HL-60 (cell line): ENCODE measurements at regions not wholly inside any gene's neighbourhood (a gene's known extent, or its start where the extent isn't known, plus 50 kb on each side); places are given as distances from the start of the nearest gene placed in this dataset.

ENCODE experiments used
- DNase-seq, 2 experiments: peaks; one replicate each; pipeline ENCODE4 v3.0.0-alpha.2; 2010 to 2020; ENCODE audit warnings: low read depth in 1 of 2, low spot score in 1 of 2
- H3K27ac ChIP-seq: fragments of 250-450 bp; sonication (Bioruptor Pico); replicated peaks from 2 replicates; pipeline ENCODE4 v1.5.1; 2020; ENCODE audit warnings: mild to moderate bottlenecking, moderate library complexity
- H3K27me3 ChIP-seq: fragments of 250-450 bp; sonication (Bioruptor Pico); 2 replicates; pipeline ENCODE4 v1.5.1; 2021; ENCODE audit warnings: mild to moderate bottlenecking, moderate library complexity; ENCODE audit not compliant: insufficient read depth, poor library complexity, severe bottlenecking
- H3K4me3 ChIP-seq: replicated peaks from 2 replicates; pipeline ENCODE4 v1.5.1; 2011; ENCODE audit warnings: mild to moderate bottlenecking, control low read depth, low read length; ENCODE audit not compliant: insufficient read depth
- CTCF ChIP-seq: IDR thresholded peaks from one replicate; pipeline ENCODE4 v1.5.1; 2011; ENCODE audit warnings: low read length, control low read depth, inconsistent platforms; ENCODE audit not compliant: insufficient read depth
- GABPA ChIP-seq: IDR thresholded peaks from 2 replicates; pipeline ENCODE4 v1.6.1; 2012; ENCODE audit warnings: low read depth
- POLR2AphosphoS5 ChIP-seq: IDR thresholded peaks from 2 replicates; pipeline ENCODE4 v1.6.1; 2012; ENCODE audit warnings: low read depth
- REST ChIP-seq: IDR thresholded peaks from 2 replicates; pipeline ENCODE4 v1.6.1; 2012; ENCODE audit warnings: low read depth; ENCODE audit not compliant: insufficient replicate concordance
- SPI1 ChIP-seq: IDR thresholded peaks from 2 replicates; pipeline ENCODE4 v1.6.1; 2012; ENCODE audit warnings: low read depth, mild to moderate bottlenecking, borderline replicate concordance

- Histone ChIP-seq H3K27me3 (no peaks in the 10 kb centered on the region), H3K27ac (no peak overlapping the region), H3K4me3 (no peak overlapping the region)
- DNase-seq, result peak in 1 of 2 experiments; percentile 7
- TF ChIP-seq CTCF (no peak), SPI1 (peak; percentile 88)
Observed at GRCh38 chr1:75668813-75669212, 55.7 kb upstream of the ACADM start.

GRCh38 chr1:75671708-75672107 lies 52.8 kb upstream of the ACADM start:
- no peak overlapping the region for H3K27ac ChIP-seq
- TF ChIP-seq CTCF, result no peak
- no peak for TF ChIP-seq POLR2AphosphoS5
- no peak for TF ChIP-seq REST
- TF ChIP-seq GABPA, result no peak
- no peak for TF ChIP-seq SPI1
- no peak overlapping the region for H3K4me3 ChIP-seq

GRCh38 chr1:75672108-75672507 lies 52.4 kb upstream of the ACADM start:
- Histone ChIP-seq H3K4me3 (no peak overlapping the region), H3K27ac (no peak overlapping the region), H3K27me3 (no peaks in the 10 kb centered on the region)
- TF ChIP-seq GABPA (no peak), SPI1 (no peak), REST (no peak), POLR2AphosphoS5 (no peak)
- no peak for DNase-seq

More at GRCh38 chr1:75671708-75672107, 52.8 kb upstream of the ACADM start:
- no peak for DNase-seq
- no peaks in the 10 kb centered on the region for H3K27me3 ChIP-seq

DNA sequence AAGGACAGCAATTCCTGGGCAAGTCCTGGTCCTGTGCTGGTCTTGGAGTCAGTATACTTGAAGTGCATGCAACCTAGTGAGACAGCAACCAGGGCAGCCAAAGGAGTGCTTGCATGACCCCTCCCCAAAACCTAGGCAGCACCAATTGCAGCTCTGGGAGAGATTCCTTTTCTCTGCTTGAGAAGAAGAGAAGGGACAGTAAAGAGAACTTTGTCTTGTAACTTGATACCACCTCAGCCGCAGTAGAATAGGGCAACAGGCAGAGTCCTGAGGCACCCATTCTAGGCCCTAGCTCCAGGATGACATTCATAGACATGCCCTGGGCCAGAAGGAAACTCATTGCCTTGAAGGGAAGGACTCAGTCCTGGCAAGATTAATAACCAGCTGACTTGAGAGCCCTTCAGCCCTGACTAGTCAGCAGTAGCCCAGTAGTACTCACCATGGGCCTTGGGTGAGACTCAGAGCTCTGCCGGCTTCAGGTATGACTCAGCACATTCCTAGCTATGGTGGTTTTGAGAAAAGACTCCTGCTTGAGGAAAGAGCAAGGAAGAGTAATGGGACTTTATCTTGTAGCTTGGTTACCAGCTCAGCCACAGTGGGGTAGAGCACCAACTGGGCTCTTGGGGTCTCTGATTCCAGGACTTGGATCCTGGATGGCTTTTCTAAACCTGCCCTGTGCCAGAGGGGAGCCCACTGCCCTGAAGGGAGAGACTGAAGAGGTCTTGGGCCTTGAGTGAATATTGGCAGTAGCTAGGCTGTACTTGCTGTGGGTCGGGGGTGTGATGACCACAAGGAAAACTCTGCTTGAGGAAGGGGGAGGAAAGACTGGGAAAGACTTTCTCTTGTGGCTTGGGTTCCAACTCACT lies 51.7 kb upstream of the ACADM start:
- TF ChIP-seq CTCF (no peak), POLR2AphosphoS5 (no peak), GABPA (no peak), SPI1 (no peak), REST (no peak)
- Histone ChIP-seq H3K27me3 (no peaks in the 10 kb centered on the region), H3K27ac (peak overlapping the region; percentile 4; the same call in 1 of the 2 replicates), H3K4me3 (no peak overlapping the region)
- DNase-seq, result peak in 1 of 2 experiments; percentile 14
